ENCODE measurements at regions not wholly inside any gene's neighbourhood (a gene's known extent, or its start where the extent isn't known, plus 50 kb on each side); places are given as distances from the start of the nearest gene placed in this dataset.

GRCh38 chr2:137828624-137829023 lies 135.6 kb upstream of the HNMT start:
- no peaks in the 10 kb centered on the region for H3K36me3 ChIP-seq (ENCODE audit: control insufficient read depth in 2 of 2, extremely low read depth in 1 of 2, insufficient read depth in 2 of 2, low read length in 2 of 2)
- no peaks in the 10 kb centered on the region for H3K27me3 ChIP-seq (ENCODE audit: control insufficient read depth, extremely low read depth, insufficient read depth, low read length)
- H4K20me1 ChIP-seq (ENCODE audit: control insufficient read depth, extremely low read depth, insufficient read depth, low read length) = no peaks in the 10 kb centered on the region
- no peak overlapping the region for H3K4me2 ChIP-seq (ENCODE audit: control insufficient read depth, extremely low read depth, insufficient read depth, low read depth, low read length)
- DNase-seq (ENCODE audit: low read depth, low spot score) (no peak), FAIRE-seq (no peak)
- H3K9me1 ChIP-seq (ENCODE audit: control insufficient read depth, extremely low read depth, insufficient read depth, low read length) = no peaks in the 10 kb centered on the region
- H3K4me3 ChIP-seq (ENCODE audit: control insufficient read depth in 2 of 3, extremely low read depth in 1 of 3, insufficient read depth in 2 of 3, low read depth in 1 of 3, low read length in 3 of 3) = no peak overlapping the region
- no peaks in the 10 kb centered on the region for H3K4me1 ChIP-seq (ENCODE audit: control insufficient read depth, extremely low read depth, insufficient read depth, low read length)
- no peak overlapping the region for H3K9ac ChIP-seq (ENCODE audit: control insufficient read depth, extremely low read depth, insufficient read depth, low read length)
- dilution Hi-C loops (cut with MboI; ENCODE audit: extremely low pct_ligation_motif_present, low sequenced_read_pairs) = no loop called here
- TF ChIP-seq CTCF (optimal IDR thresholded peaks at IDR 0.05 in 1 of 3, IDR thresholded peaks at IDR 0.05 in 1 of 3, conservative IDR thresholded peaks at IDR 0.05 in 1 of 3; ENCODE audit: extremely low read depth in 1 of 3, insufficient read depth in 2 of 3, low read length in 3 of 3) (no peak), EZH2 (IDR thresholded peaks at IDR 0.05; ENCODE audit: low read length) (no peak)
- no peaks in the 10 kb centered on the region for H3K79me2 ChIP-seq (ENCODE audit: control insufficient read depth, insufficient read depth, low read length)
- no peaks in the 10 kb centered on the region for H3K9me3 ChIP-seq (ENCODE audit: control insufficient read depth, low read depth, low read length)
- no peak overlapping the region for H3K27ac ChIP-seq (ENCODE audit: control insufficient read depth, insufficient read depth, low read length)
- no peak overlapping the region for H2AFZ ChIP-seq (ENCODE audit: control insufficient read depth, low read length)

- no peak for TF ChIP-seq CTCF (optimal IDR thresholded peaks at IDR 0.05 in 1 of 3, IDR thresholded peaks at IDR 0.05 in 1 of 3, conservative IDR thresholded peaks at IDR 0.05 in 1 of 3; ENCODE audit: extremely low read depth in 1 of 3, insufficient read depth in 2 of 3, low read length in 3 of 3)
- TF ChIP-seq EZH2 (IDR thresholded peaks at IDR 0.05; ENCODE audit: low read length) = no peak
- H2AFZ ChIP-seq (ENCODE audit: control insufficient read depth, low read length) = no peak overlapping the region
- no peaks in the 10 kb centered on the region for H3K36me3 ChIP-seq (ENCODE audit: control insufficient read depth in 2 of 2, extremely low read depth in 1 of 2, insufficient read depth in 2 of 2, low read length in 2 of 2)
- FAIRE-seq (no peak), DNase-seq (ENCODE audit: low read depth, low spot score) (no peak)
- H3K4me1 ChIP-seq (ENCODE audit: control insufficient read depth, extremely low read depth, insufficient read depth, low read length) = no peaks in the 10 kb centered on the region
- no peak overlapping the region for H3K4me2 ChIP-seq (ENCODE audit: control insufficient read depth, extremely low read depth, insufficient read depth, low read depth, low read length)
- no peaks in the 10 kb centered on the region for H3K79me2 ChIP-seq (ENCODE audit: control insufficient read depth, insufficient read depth, low read length)
- dilution Hi-C loops (cut with MboI; ENCODE audit: extremely low pct_ligation_motif_present, low sequenced_read_pairs) = no loop called here
- no peak overlapping the region for H3K9ac ChIP-seq (ENCODE audit: control insufficient read depth, extremely low read depth, insufficient read depth, low read length)
- H4K20me1 ChIP-seq (ENCODE audit: control insufficient read depth, extremely low read depth, insufficient read depth, low read length) = no peaks in the 10 kb centered on the region
- no peaks in the 10 kb centered on the region for H3K9me1 ChIP-seq (ENCODE audit: control insufficient read depth, extremely low read depth, insufficient read depth, low read length)
- no peak overlapping the region for H3K4me3 ChIP-seq (ENCODE audit: control insufficient read depth in 2 of 3, extremely low read depth in 1 of 3, insufficient read depth in 2 of 3, low read depth in 1 of 3, low read length in 3 of 3)
- H3K9me3 ChIP-seq (ENCODE audit: control insufficient read depth, low read depth, low read length) = no peaks in the 10 kb centered on the region
- no peaks in the 10 kb centered on the region for H3K27me3 ChIP-seq (ENCODE audit: control insufficient read depth, extremely low read depth, insufficient read depth, low read length)
- no peak overlapping the region for H3K27ac ChIP-seq (ENCODE audit: control insufficient read depth, insufficient read depth, low read length)
Observed at GRCh38 chr2:137829251-137829650, 135.0 kb upstream of the HNMT start.

Data from keratinocyte (primary cell).